ENCODE measurements at regions not wholly inside any gene's neighbourhood (a gene's known extent, or its start where the extent isn't known, plus 50 kb on each side); places are given as distances from the start of the nearest gene placed in this dataset.

- no peaks in the 10 kb centered on the region for H4K20me1 ChIP-seq (ENCODE audit: insufficient read depth, low read length)
- no peaks in the 10 kb centered on the region for H3K9me3 ChIP-seq (ENCODE audit: low read length)
- H3K4me3 ChIP-seq (replicated peaks in 1 of 3; ENCODE audit: insufficient read depth in 1 of 3, low read depth in 2 of 3, low read length in 3 of 3) = no peak overlapping the region
- ATAC-seq (no peak), FAIRE-seq (no peak), DNase-seq (ENCODE audit: low spot score) (no peak)
- no peak overlapping the region for H3K9ac ChIP-seq (ENCODE audit: insufficient read depth, low read depth, low read length)
- H3K27me3 ChIP-seq (ENCODE audit: control insufficient read depth in 1 of 2, insufficient read depth in 2 of 2, low read length in 2 of 2) = no peaks in the 10 kb centered on the region; a peak in 1 of 5 replicates
- H3K27ac ChIP-seq (ENCODE audit: extremely low read length, insufficient read depth, low read length) = no peak overlapping the region
- intact Hi-C loops (cut with micrococcal nuclease; ENCODE audit: unreplicated experiment) = no loop called here
- no peaks in the 10 kb centered on the region for H3K79me2 ChIP-seq (ENCODE audit: insufficient read depth, low read length)
- in situ Hi-C loops (cut with HindIII; ENCODE audit: extremely low pct_ligation_motif_present, low pct_unique_long_range_greater_than_20kb) = no loop called here
- no peak overlapping the region for H3K4me2 ChIP-seq (ENCODE audit: low read depth, low read length)
- H3K4me1 ChIP-seq (ENCODE audit: insufficient read depth, low read length) = no peaks in the 10 kb centered on the region
- ChIA-PET CTCF (ENCODE audit: low intra/inter-chr PET ratio, low total read pairs) (no interaction called here), POLR2A (no interaction called here)
- H2AFZ ChIP-seq (ENCODE audit: low read length) = no peak overlapping the region
- TF ChIP-seq ZBTB40 (IDR thresholded peaks at IDR 0.05) (no peak), ZBTB40 (CRISPR knock-in tag; IDR thresholded peaks at IDR 0.05) (no peak), U2AF2 (IDR thresholded peaks at IDR 0.05; ENCODE audit: low read depth, low read length) (no peak), RBAK (CRISPR knock-in tag; IDR thresholded peaks at IDR 0.05) (no peak), ZFY (CRISPR knock-in tag; IDR thresholded peaks at IDR 0.05) (no peak), KLF6 (CRISPR knock-in tag; IDR thresholded peaks at IDR 0.05) (no peak), ZNF17 (CRISPR knock-in tag; IDR thresholded peaks at IDR 0.05) (no peak), TFE3 (CRISPR knock-in tag; IDR thresholded peaks at IDR 0.05) (no peak), ZNF263 (CRISPR knock-in tag; IDR thresholded peaks at IDR 0.05) (no peak), DMAP1 (CRISPR knock-in tag; IDR thresholded peaks at IDR 0.05) (no peak), SPEN (CRISPR knock-in tag; IDR thresholded peaks at IDR 0.05; ENCODE audit: low read depth) (no peak), KDM6A (CRISPR knock-in tag; IDR thresholded peaks at IDR 0.05; ENCODE audit: low read depth) (no peak), ZNF558 (CRISPR knock-in tag; IDR thresholded peaks at IDR 0.05; ENCODE audit: borderline replicate concordance) (no peak), HMGA1 (CRISPR knock-in tag; conservative IDR thresholded peaks at IDR 0.05) (no peak)
- H3K36me3 ChIP-seq (replicated peaks in 1 of 2; ENCODE audit: control insufficient read depth in 1 of 2, insufficient read depth in 2 of 2, low read length in 2 of 2) = no peaks in the 10 kb centered on the region
- no TSS peak for BruUV-seq (replicated peaks)
- 18% methylated on average over 2 of the region's 2 CpGs for WGBS (ENCODE audit: low lambda C conversion rate)
Measured at GRCh38 chr10:6888434-6888833, 308.4 kb upstream of the PRKCQ start.
